ENCODE measurements at regions not wholly inside any gene's neighbourhood (a gene's known extent, or its start where the extent isn't known, plus 50 kb on each side); places are given as distances from the start of the nearest gene placed in this dataset.

GRCh38 chr1:94362466-94363058 lies 55.6 kb upstream of the ABCD3 start:
- TF ChIP-seq CTCF (IDR thresholded peaks at IDR 0.05; ENCODE audit: low read depth, low read length, missing control alignments): no peak
- H3K4me3 ChIP-seq (ENCODE audit: low read depth, low read length): no peak overlapping the region
- no peak for DNase-seq (ENCODE audit: low read depth)

GRCh38 chr1:94358630-94359599 lies 59.3 kb upstream of the ABCD3 start:
- H3K4me3 ChIP-seq (ENCODE audit: low read depth, low read length): no peak overlapping the region
- no peak for TF ChIP-seq CTCF (IDR thresholded peaks at IDR 0.05; ENCODE audit: low read depth, low read length, missing control alignments)
- DNase-seq (ENCODE audit: low read depth): no peak

- H3K4me3 ChIP-seq (ENCODE audit: low read depth, low read length): no peak overlapping the region
- TF ChIP-seq CTCF (IDR thresholded peaks at IDR 0.05; ENCODE audit: low read depth, low read length, missing control alignments): no peak
- no peak for DNase-seq (ENCODE audit: low read depth)
These were observed 60.5 kb upstream of the ABCD3 start for GRCh38 chr1:94357661-94358060.

- H3K4me3 ChIP-seq (ENCODE audit: low read depth, low read length): no peak overlapping the region
- TF ChIP-seq CTCF (IDR thresholded peaks at IDR 0.05; ENCODE audit: low read depth, low read length, missing control alignments): no peak
- DNase-seq (ENCODE audit: low read depth): no peak
These were observed 62.7 kb upstream of the ABCD3 start for GRCh38 chr1:94355485-94355980.

- no peak for DNase-seq (ENCODE audit: low read depth)
- TF ChIP-seq CTCF (IDR thresholded peaks at IDR 0.05; ENCODE audit: low read depth, low read length, missing control alignments): no peak
- no peak overlapping the region for H3K4me3 ChIP-seq (ENCODE audit: low read depth, low read length)
These were observed 66.7 kb upstream of the ABCD3 start for GRCh38 chr1:94351481-94351880.

GRCh38 chr1:94350350-94350924 lies 67.8 kb upstream of the ABCD3 start:
- no peak for TF ChIP-seq CTCF (IDR thresholded peaks at IDR 0.05; ENCODE audit: low read depth, low read length, missing control alignments)
- H3K4me3 ChIP-seq (ENCODE audit: low read depth, low read length): no peak overlapping the region
- no peak for DNase-seq (ENCODE audit: low read depth)

Data from GM12864 (cell line).